ES-I3 (cell line): ENCODE measurements at regions not wholly inside any gene's neighbourhood (a gene's known extent, or its start where the extent isn't known, plus 50 kb on each side); places are given as distances from the start of the nearest gene placed in this dataset.
A peak's percentile ranks its signal among the peaks of the same experiment; 100 is the strongest.

Source experiments
- H3K36me3 ChIP-seq: 2 replicates; pipeline ENCODE4 v1.6.1; 2013; ENCODE audit warnings: mild to moderate bottlenecking, low read length, control low read depth, moderate library complexity; ENCODE audit not compliant: insufficient read depth
- H3K4me1 ChIP-seq: 2 replicates; pipeline ENCODE4 v1.6.1; 2013; ENCODE audit warnings: mild to moderate bottlenecking, control low read depth, low read length; ENCODE audit not compliant: insufficient read depth
- H3K9ac ChIP-seq: 2 replicates; pipeline ENCODE4 v1.6.1; 2013; ENCODE audit warnings: low read depth, mild to moderate bottlenecking, low read length, moderate library complexity
- H3K9me3 ChIP-seq: 2 replicates; pipeline ENCODE4 v1.6.1; 2013; ENCODE audit warnings: mild to moderate bottlenecking, low read length, moderate library complexity; ENCODE audit not compliant: control insufficient read depth, insufficient read depth

- Histone ChIP-seq H3K36me3 (no peaks in the 10 kb centered on the region), H3K9me3 (0 out of 2 replicates have a peak, but pooled peaks cover 4% of the 10 kb centered on the region), H3K9ac (peak overlapping the region; percentile 4; the same call in 1 of the 2 replicates), H3K4me1 (peaks cover 51% of the 10 kb centered on the region)
These were observed 651.0 kb upstream of the RORB start for GRCh38 chr9:73845954-73846690.

- Histone ChIP-seq H3K36me3 (no peaks in the 10 kb centered on the region), H3K9me3 (0 out of 2 replicates have a peak, but pooled peaks cover 4% of the 10 kb centered on the region), H3K4me1 (peaks cover 45% of the 10 kb centered on the region), H3K9ac (peak overlapping the region; percentile 29; the same call in 1 of the 2 replicates)
These were observed 649.6 kb upstream of the RORB start for GRCh38 chr9:73847536-73847935.

- Histone ChIP-seq H3K9ac (no peak overlapping the region), H3K9me3 (0 out of 2 replicates have a peak, but pooled peaks cover 4% of the 10 kb centered on the region), H3K36me3 (no peaks in the 10 kb centered on the region), H3K4me1 (no peaks in the 10 kb centered on the region; the same call in 1 of the 2 replicates)
These were observed 643.6 kb upstream of the RORB start for GRCh38 chr9:73853549-73853948.

- Histone ChIP-seq H3K36me3 (no peaks in the 10 kb centered on the region), H3K9ac (no peak overlapping the region), H3K9me3 (0 out of 2 replicates have a peak, but pooled peaks cover 4% of the 10 kb centered on the region), H3K4me1 (no peaks in the 10 kb centered on the region; the same call in 1 of the 2 replicates)
These were observed 641.9 kb upstream of the RORB start for GRCh38 chr9:73855206-73855605.

- H3K4me1 ChIP-seq = peaks cover 2% of the 10 kb centered on the region; the same call in 1 of the 2 replicates
- H3K9me3 ChIP-seq = no peaks in the 10 kb centered on the region
- no peaks in the 10 kb centered on the region for H3K36me3 ChIP-seq
These were observed 633.2 kb upstream of the RORB start for GRCh38 chr9:73863924-73864323.

GRCh38 chr9:73866451-73866850 is 630.7 kb upstream of the RORB start:
- H3K4me1 ChIP-seq = peaks cover 11% of the 10 kb centered on the region; the same call in 1 of the 2 replicates
- no peaks in the 10 kb centered on the region for H3K36me3 ChIP-seq
- no peaks in the 10 kb centered on the region for H3K9me3 ChIP-seq
- no peak overlapping the region for H3K9ac ChIP-seq

More at GRCh38 chr9:73863924-73864323, 633.2 kb upstream of the RORB start:
- no peak overlapping the region for H3K9ac ChIP-seq

- Histone ChIP-seq H3K9ac (no peak overlapping the region), H3K9me3 (no peaks in the 10 kb centered on the region), H3K4me1 (peaks cover 16% of the 10 kb centered on the region; the same call in 1 of the 2 replicates), H3K36me3 (no peaks in the 10 kb centered on the region)
These were observed 627.9 kb upstream of the RORB start for GRCh38 chr9:73869264-73869663.

- no peaks in the 10 kb centered on the region for H3K9me3 ChIP-seq
- H3K36me3 ChIP-seq = no peaks in the 10 kb centered on the region
- H3K4me1 ChIP-seq = peaks cover 16% of the 10 kb centered on the region; the same call in 1 of the 2 replicates
- H3K9ac ChIP-seq = no peak overlapping the region
These were observed 625.5 kb upstream of the RORB start for GRCh38 chr9:73871636-73872035.

- no peak overlapping the region for H3K9ac ChIP-seq
- H3K9me3 ChIP-seq = no peaks in the 10 kb centered on the region
- peaks cover 16% of the 10 kb centered on the region; the same call in 1 of the 2 replicates for H3K4me1 ChIP-seq
- H3K36me3 ChIP-seq = no peaks in the 10 kb centered on the region
These were observed 624.4 kb upstream of the RORB start for GRCh38 chr9:73872701-73873100.

- Histone ChIP-seq H3K9me3 (0 out of 2 replicates have a peak, but pooled peaks cover 3% of the 10 kb centered on the region), H3K36me3 (no peaks in the 10 kb centered on the region), H3K9ac (no peak overlapping the region), H3K4me1 (peaks cover 5% of the 10 kb centered on the region; the same call in 1 of the 2 replicates)
These were observed 617.0 kb upstream of the RORB start for GRCh38 chr9:73880101-73880500.

- H3K36me3 ChIP-seq = no peaks in the 10 kb centered on the region
These were observed 608.1 kb upstream of the RORB start for GRCh38 chr9:73889023-73889422.

GRCh38 chr9:73890685-73891277 is 606.4 kb upstream of the RORB start:
- Histone ChIP-seq H3K9ac (no peak overlapping the region), H3K4me1 (no peaks in the 10 kb centered on the region), H3K36me3 (no peaks in the 10 kb centered on the region), H3K9me3 (peaks cover 5% of the 10 kb centered on the region; the same call in 1 of the 2 replicates)

More at GRCh38 chr9:73889023-73889422, 608.1 kb upstream of the RORB start:
- Histone ChIP-seq H3K9ac (no peak overlapping the region), H3K4me1 (no peaks in the 10 kb centered on the region), H3K9me3 (peaks cover 8% of the 10 kb centered on the region; the same call in 1 of the 2 replicates)

- no peaks in the 10 kb centered on the region for H3K9me3 ChIP-seq
- H3K36me3 ChIP-seq = no peaks in the 10 kb centered on the region
- no peaks in the 10 kb centered on the region for H3K4me1 ChIP-seq
- no peak overlapping the region for H3K9ac ChIP-seq
These were observed 604.8 kb upstream of the RORB start for GRCh38 chr9:73892335-73892734.

GRCh38 chr9:73893230-73893629 is 603.9 kb upstream of the RORB start:
- no peaks in the 10 kb centered on the region for H3K4me1 ChIP-seq
- no peaks in the 10 kb centered on the region for H3K9me3 ChIP-seq
- H3K36me3 ChIP-seq = no peaks in the 10 kb centered on the region
- H3K9ac ChIP-seq = no peak overlapping the region

- no peaks in the 10 kb centered on the region for H3K4me1 ChIP-seq
- H3K9ac ChIP-seq = no peak overlapping the region
- H3K36me3 ChIP-seq = no peaks in the 10 kb centered on the region
- H3K9me3 ChIP-seq = no peaks in the 10 kb centered on the region
These were observed 601.1 kb upstream of the RORB start for GRCh38 chr9:73896061-73896460.
